ENCODE measurements at regions not wholly inside any gene's neighbourhood (a gene's known extent, or its start where the extent isn't known, plus 50 kb on each side); places are given as distances from the start of the nearest gene placed in this dataset.

GRCh38 chr7:46776790-46777189 lies 805.1 kb downstream of the TNS3 start:
- ChIA-PET CTCF (interaction anchor here (1.3 kb wide), 1 partner anchor 311 kb away, joined by 13 read pairs; no protein-coding TSS in a partner anchor), POLR2A (no interaction called here)
- TF ChIP-seq CTCF (IDR thresholded peaks at IDR 0.05; ENCODE audit: unreplicated experiment): peak; percentile 12
- Mint-ChIP-seq H3K27ac (ENCODE audit: low read depth, unreplicated experiment) (no peak overlapping the region), H3K9me3 (ENCODE audit: unreplicated experiment) (peaks cover 19% of the 10 kb centered on the region), H3K4me1 (ENCODE audit: insufficient read depth, unreplicated experiment) (peaks cover 25% of the 10 kb centered on the region), H3K36me3 (ENCODE audit: insufficient read depth, unreplicated experiment) (no peaks in the 10 kb centered on the region), H3K4me3 (ENCODE audit: unreplicated experiment) (no peak overlapping the region), H3K27me3 (ENCODE audit: insufficient read depth, unreplicated experiment) (no peaks in the 10 kb centered on the region)
- BruUV-seq (replicated peaks): no TSS peak
- intact Hi-C loops (cut with micrococcal nuclease): loop anchor here (1.0 to 10.0 kb wide), 3 partner anchors 156 to 398 kb away; no protein-coding TSS in a partner anchor
- peak; percentile 47 for DNase-seq (ENCODE audit: unreplicated experiment)

GRCh38 chr7:46775776-46776175 lies 806.1 kb downstream of the TNS3 start:
- CTCF ChIA-PET: interaction anchor here (0.5 to 1.0 kb wide), 2 partner anchors 814 to 858 kb away, joined by 3 read pairs; no protein-coding TSS in a partner anchor
- intact Hi-C loops (cut with micrococcal nuclease): loop anchor here (1.0 to 10.0 kb wide), 3 partner anchors 157 to 399 kb away; no protein-coding TSS in a partner anchor
- no peak for TF ChIP-seq CTCF (IDR thresholded peaks at IDR 0.05; ENCODE audit: unreplicated experiment)
- POLR2A ChIA-PET: no interaction called here
- Mint-ChIP-seq H3K27ac (ENCODE audit: low read depth, unreplicated experiment) (no peak overlapping the region), H3K4me3 (ENCODE audit: unreplicated experiment) (no peak overlapping the region), H3K36me3 (ENCODE audit: insufficient read depth, unreplicated experiment) (no peaks in the 10 kb centered on the region), H3K4me1 (ENCODE audit: insufficient read depth, unreplicated experiment) (peaks cover 25% of the 10 kb centered on the region), H3K9me3 (ENCODE audit: unreplicated experiment) (peaks cover 19% of the 10 kb centered on the region), H3K27me3 (ENCODE audit: insufficient read depth, unreplicated experiment) (no peaks in the 10 kb centered on the region)
- no peak for DNase-seq (ENCODE audit: unreplicated experiment)
- BruUV-seq (replicated peaks): no TSS peak

GRCh38 chr7:46775020-46775419 lies 806.9 kb downstream of the TNS3 start:
- H3K36me3 Mint-ChIP-seq (ENCODE audit: insufficient read depth, unreplicated experiment): no peaks in the 10 kb centered on the region
- peaks cover 18% of the 10 kb centered on the region for H3K9me3 Mint-ChIP-seq (ENCODE audit: unreplicated experiment)
- intact Hi-C loops (cut with micrococcal nuclease): loop anchor here (10.0 kb wide), 1 partner anchor 400 kb away; no protein-coding TSS in a partner anchor
- no TSS peak for BruUV-seq (replicated peaks)
- H3K4me3 Mint-ChIP-seq (ENCODE audit: unreplicated experiment): no peak overlapping the region
- no peak for TF ChIP-seq CTCF (IDR thresholded peaks at IDR 0.05; ENCODE audit: unreplicated experiment)
- no peak overlapping the region for H3K27ac Mint-ChIP-seq (ENCODE audit: low read depth, unreplicated experiment)
- H3K4me1 Mint-ChIP-seq (ENCODE audit: insufficient read depth, unreplicated experiment): peaks cover 25% of the 10 kb centered on the region
- ChIA-PET CTCF (interaction anchor here (0.7 to 1.0 kb wide), 2 partner anchors 171 to 857 kb away, joined by 3 to 5 read pairs; no protein-coding TSS in a partner anchor), POLR2A (interaction anchor here (0.9 kb wide), 1 partner anchor 93 kb away, joined by 3 read pairs; no protein-coding TSS in a partner anchor)
- no peaks in the 10 kb centered on the region for H3K27me3 Mint-ChIP-seq (ENCODE audit: insufficient read depth, unreplicated experiment)
- no peak for DNase-seq (ENCODE audit: unreplicated experiment)

- POLR2A ChIA-PET: interaction anchor here (0.6 to 0.9 kb wide), 2 partner anchors 93 to 158 kb away, joined by 3 read pairs; no protein-coding TSS in a partner anchor
- no peak for TF ChIP-seq CTCF (IDR thresholded peaks at IDR 0.05; ENCODE audit: unreplicated experiment)
Measured at GRCh38 chr7:46774515-46774914, 807.4 kb downstream of the TNS3 start.

More at GRCh38 chr7:46774515-46774914, 807.4 kb downstream of the TNS3 start:
- intact Hi-C loops (cut with micrococcal nuclease): loop anchor here (10.0 kb wide), 1 partner anchor 400 kb away; no protein-coding TSS in a partner anchor
- DNase-seq (ENCODE audit: unreplicated experiment): no peak
- Mint-ChIP-seq H3K36me3 (ENCODE audit: insufficient read depth, unreplicated experiment) (no peaks in the 10 kb centered on the region), H3K27me3 (ENCODE audit: insufficient read depth, unreplicated experiment) (no peaks in the 10 kb centered on the region), H3K4me1 (ENCODE audit: insufficient read depth, unreplicated experiment) (peaks cover 25% of the 10 kb centered on the region), H3K4me3 (ENCODE audit: unreplicated experiment) (no peak overlapping the region), H3K27ac (ENCODE audit: low read depth, unreplicated experiment) (no peak overlapping the region), H3K9me3 (ENCODE audit: unreplicated experiment) (peaks cover 18% of the 10 kb centered on the region)
- CTCF ChIA-PET: interaction anchor here (0.7 kb wide), 2 partner anchors 13 to 172 kb away, joined by 3 to 5 read pairs; no protein-coding TSS in a partner anchor
- BruUV-seq (replicated peaks): no TSS peak
